ENCODE measurements at regions not wholly inside any gene's neighbourhood (a gene's known extent, or its start where the extent isn't known, plus 50 kb on each side); places are given as distances from the start of the nearest gene placed in this dataset.

- no peak for TF ChIP-seq CTCF (conservative IDR thresholded peaks at IDR 0.05; ENCODE audit: low read depth, low read length)
- no peak overlapping the region for H3K4me3 ChIP-seq (ENCODE audit: low read depth, low read length)
- DNase-seq (ENCODE audit: low read depth): no peak
Measured at GRCh38 chr3:71870966-71871512, 86.1 kb upstream of the PROK2 start.

- no peak overlapping the region for H3K4me3 ChIP-seq (ENCODE audit: low read depth, low read length)
- DNase-seq (ENCODE audit: low read depth): no peak
- TF ChIP-seq CTCF (conservative IDR thresholded peaks at IDR 0.05; ENCODE audit: low read depth, low read length): no peak
Measured at GRCh38 chr3:71868876-71869275, 83.9 kb upstream of the PROK2 start.

- H3K4me3 ChIP-seq (ENCODE audit: low read depth, low read length): no peak overlapping the region
- TF ChIP-seq CTCF (conservative IDR thresholded peaks at IDR 0.05; ENCODE audit: low read depth, low read length): no peak
- no peak for DNase-seq (ENCODE audit: low read depth)
Measured at GRCh38 chr3:71865727-71866126, 80.8 kb upstream of the PROK2 start.

- no peak for TF ChIP-seq CTCF (conservative IDR thresholded peaks at IDR 0.05; ENCODE audit: low read depth, low read length)
- no peak for DNase-seq (ENCODE audit: low read depth)
- no peak overlapping the region for H3K4me3 ChIP-seq (ENCODE audit: low read depth, low read length)
Measured at GRCh38 chr3:71863563-71864190, 78.7 kb upstream of the PROK2 start.

GRCh38 chr3:71862371-71863140 is 77.6 kb upstream of the PROK2 start:
- no peak for DNase-seq (ENCODE audit: low read depth)
- TF ChIP-seq CTCF (conservative IDR thresholded peaks at IDR 0.05; ENCODE audit: low read depth, low read length): no peak

GRCh38 chr3:71859123-71859519 is 74.2 kb upstream of the PROK2 start:
- no peak overlapping the region for H3K4me3 ChIP-seq (ENCODE audit: low read depth, low read length)
- peak; percentile 26 for DNase-seq (ENCODE audit: low read depth)
- TF ChIP-seq CTCF (conservative IDR thresholded peaks at IDR 0.05; ENCODE audit: low read depth, low read length): peak; percentile 88

More at GRCh38 chr3:71862371-71863140, 77.6 kb upstream of the PROK2 start:
- no peak overlapping the region for H3K4me3 ChIP-seq (ENCODE audit: low read depth, low read length)
